ENCODE measurements at regions not wholly inside any gene's neighbourhood (a gene's known extent, or its start where the extent isn't known, plus 50 kb on each side); places are given as distances from the start of the nearest gene placed in this dataset.

DNA sequence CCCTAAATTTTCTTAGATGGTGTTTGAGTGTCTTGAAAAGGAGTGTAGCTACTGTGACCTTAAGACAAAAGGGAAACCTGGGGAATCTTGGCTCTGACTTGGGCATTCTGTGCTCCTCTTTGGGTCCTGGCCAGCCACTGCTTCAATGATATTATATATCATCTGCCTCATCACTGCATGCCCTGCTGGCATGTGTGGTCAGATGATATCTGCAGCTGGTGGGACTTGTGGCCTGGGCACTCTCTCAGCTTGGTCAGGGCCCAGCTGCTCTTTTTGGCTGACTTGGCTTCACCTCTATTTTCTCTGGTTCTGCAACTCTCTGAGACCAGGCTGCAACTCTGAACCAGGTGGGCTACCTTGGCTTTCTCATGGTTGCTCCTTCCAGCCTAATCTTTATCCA lies 446.1 kb upstream of the RARB start:
- H3K56ac ChIP-seq (ENCODE audit: extremely low read depth, insufficient read depth, low read length), result no peak overlapping the region
- no peak overlapping the region for H2AK9ac ChIP-seq (replicated peaks; ENCODE audit: low read depth, low read length, poor library complexity)
- no peak overlapping the region for H3K4me2 ChIP-seq (ENCODE audit: low read depth, low read length)
- H2BK120ac ChIP-seq (ENCODE audit: low read depth, low read length), result no peak overlapping the region
- peaks cover 5% of the 10 kb centered on the region; the same call in 1 of the 2 replicates for H3K9me3 ChIP-seq (ENCODE audit: control insufficient read depth, insufficient read depth, low read length)
- ATAC-seq (ENCODE audit: low read depth), result no peak
- no peak overlapping the region for H2BK5ac ChIP-seq (ENCODE audit: low read depth, low read length, poor library complexity, severe bottlenecking)
- no peak for DNase-seq
- H3K79me1 ChIP-seq (ENCODE audit: low read depth in 1 of 2, low read length in 2 of 2), result no peaks in the 10 kb centered on the region
- intact Hi-C loops (cut with micrococcal nuclease) (no loop called here), dilution Hi-C loops (cut with HindIII; ENCODE audit: low sequenced_read_pairs, unreplicated experiment) (no loop called here), in situ Hi-C loops (cut with MboI; ENCODE audit: low sequenced_read_pairs) (no loop called here)
- H3K18ac ChIP-seq (ENCODE audit: low read depth, low read length), result no peak overlapping the region
- ChIA-PET POLR2A (ENCODE audit: unreplicated experiment) (no interaction called here), CTCF (interaction anchor here (1.0 kb wide), 1 partner anchor 9 kb away, joined by 3 read pairs; no protein-coding TSS in a partner anchor)
- BruUV-seq (replicated peaks), result no TSS peak
- no peak overlapping the region for H3K14ac ChIP-seq (replicated peaks; ENCODE audit: low read depth, low read length)
- no peak overlapping the region for H4K91ac ChIP-seq (ENCODE audit: insufficient read depth, low read depth, low read length)
- no peaks in the 10 kb centered on the region for H3K4me1 ChIP-seq (ENCODE audit: control insufficient read depth, insufficient read depth, low read length)
- H3K9ac ChIP-seq (ENCODE audit: low read depth, low read length), result no peak overlapping the region
- TF ChIP-seq, protein P1, sequence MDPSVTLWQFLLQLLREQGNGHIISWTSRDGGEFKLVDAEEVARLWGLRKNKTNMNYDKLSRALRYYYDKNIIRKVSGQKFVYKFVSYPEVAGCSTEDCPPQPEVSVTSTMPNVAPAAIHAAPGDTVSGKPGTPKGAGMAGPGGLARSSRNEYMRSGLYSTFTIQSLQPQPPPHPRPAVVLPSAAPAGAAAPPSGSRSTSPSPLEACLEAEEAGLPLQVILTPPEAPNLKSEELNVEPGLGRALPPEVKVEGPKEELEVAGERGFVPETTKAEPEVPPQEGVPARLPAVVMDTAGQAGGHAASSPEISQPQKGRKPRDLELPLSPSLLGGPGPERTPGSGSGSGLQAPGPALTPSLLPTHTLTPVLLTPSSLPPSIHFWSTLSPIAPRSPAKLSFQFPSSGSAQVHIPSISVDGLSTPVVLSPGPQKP (IDR thresholded peaks at IDR 0.05; ENCODE audit: borderline replicate concordance, low read depth, low read length), result no peak
- TF ChIP-seq RFX5 (IDR thresholded peaks at IDR 0.05; ENCODE audit: low read depth, low read length) (no peak), CHD1 (IDR thresholded peaks at IDR 0.05; ENCODE audit: low read depth, low read length) (no peak)
- H2AK5ac ChIP-seq (ENCODE audit: low read depth, low read length), result no peak overlapping the region
- H2BK15ac ChIP-seq (ENCODE audit: low read depth, low read length), result no peak overlapping the region
- H4K5ac ChIP-seq (ENCODE audit: low read depth, low read length), result no peak overlapping the region
- H3K4me3 ChIP-seq (ENCODE audit: insufficient read depth, low read depth, low read length), result no peak overlapping the region
- no peak overlapping the region for H2BK20ac ChIP-seq (ENCODE audit: low read depth, low read length)
- no peaks in the 10 kb centered on the region for H3K36me3 ChIP-seq (ENCODE audit: control insufficient read depth, insufficient read depth, low read length)
- H4K8ac ChIP-seq (ENCODE audit: low read depth in 2 of 2, low read length in 2 of 2), result no peak overlapping the region
- no peak overlapping the region for H2AFZ ChIP-seq (replicated peaks; ENCODE audit: low read length, poor library complexity)
- H3K9me1 ChIP-seq (ENCODE audit: insufficient read depth, low read length), result no peaks in the 10 kb centered on the region
- H3K4ac ChIP-seq (ENCODE audit: low read depth, low read length), result no peak overlapping the region
- no peaks in the 10 kb centered on the region for H4K20me1 ChIP-seq (ENCODE audit: insufficient read depth, low read length)
- H3K27ac ChIP-seq (ENCODE audit: insufficient read depth, low read length), result no peak overlapping the region
- H3K23ac ChIP-seq (ENCODE audit: low read depth, low read length), result no peak overlapping the region
- H3K27me3 ChIP-seq (ENCODE audit: control insufficient read depth, insufficient read depth, low read length), result no peaks in the 10 kb centered on the region
